Large intestine (tissue), 3 donors: ENCODE measurements at regions not wholly inside any gene's neighbourhood (a gene's known extent, or its start where the extent isn't known, plus 50 kb on each side); places are given as distances from the start of the nearest gene placed in this dataset.

Experiments
- DNase-seq, 2 donors: peaks; one replicate each; pipeline versions ENCODE4 v3.0.0 to v3.0.0-alpha.2; 2013
- H3K27ac ChIP-seq: one replicate; pipeline ENCODE4 v1.5.1; 2013; ENCODE audit warnings: low read length
- H3K27me3 ChIP-seq: 2 replicates; pipeline ENCODE4 v1.6.1; 2013; ENCODE audit warnings: low read length; ENCODE audit not compliant: control insufficient read depth, insufficient read depth
- H3K36me3 ChIP-seq: 2 replicates; pipeline ENCODE4 v1.6.1; 2013; ENCODE audit warnings: low read length; ENCODE audit not compliant: control insufficient read depth, insufficient read depth
- H3K4me1 ChIP-seq: one replicate; pipeline ENCODE4 v1.6.1; 2013; ENCODE audit warnings: low read length; ENCODE audit not compliant: control insufficient read depth, insufficient read depth
- H3K4me3 ChIP-seq: one replicate; pipeline ENCODE4 v1.5.1; 2013; ENCODE audit warnings: low read length
- H3K9me3 ChIP-seq: one replicate; pipeline ENCODE4 v1.6.1; 2013; ENCODE audit warnings: mild to moderate bottlenecking, low read depth, low read length, moderate library complexity; ENCODE audit not compliant: control insufficient read depth
- WGBS: methylation state at CpG from one replicate; pipeline ENCODE4 v1.1.5; 2013; ENCODE audit warnings: low lambda C conversion rate; ENCODE audit not compliant: insufficient coverage; 5-methylcytosine and 5-hydroxymethylcytosine counted together

GRCh38 chr18:30512872-30513271 is 529.7 kb downstream of the DSC3 start:
- no peaks in the 10 kb centered on the region for H3K27me3 ChIP-seq
- no peaks in the 10 kb centered on the region for H3K9me3 ChIP-seq
- DNase-seq: no peak
- no peak overlapping the region for H3K4me3 ChIP-seq
- WGBS: no CpG with 5 or more reads among the region's 4 CpGs
- no peaks in the 10 kb centered on the region for H3K36me3 ChIP-seq
- H3K4me1 ChIP-seq: no peaks in the 10 kb centered on the region
- no peak overlapping the region for H3K27ac ChIP-seq

- no peak overlapping the region for H3K4me3 ChIP-seq
- no CpG with 5 or more reads among the region's 2 CpGs for WGBS
- H3K36me3 ChIP-seq: no peaks in the 10 kb centered on the region
- DNase-seq: no peak
- no peaks in the 10 kb centered on the region for H3K9me3 ChIP-seq
- no peak overlapping the region for H3K27ac ChIP-seq
- H3K27me3 ChIP-seq: no peaks in the 10 kb centered on the region
- H3K4me1 ChIP-seq: no peaks in the 10 kb centered on the region
Observed at GRCh38 chr18:30510882-30511281, 531.7 kb downstream of the DSC3 start.

- no peaks in the 10 kb centered on the region for H3K4me1 ChIP-seq
- 93% methylated on average over 2 of the region's 3 CpGs for WGBS
- H3K4me3 ChIP-seq: no peak overlapping the region
- no peaks in the 10 kb centered on the region for H3K9me3 ChIP-seq
- no peaks in the 10 kb centered on the region for H3K36me3 ChIP-seq
- no peaks in the 10 kb centered on the region for H3K27me3 ChIP-seq
- DNase-seq: no peak
- H3K27ac ChIP-seq: no peak overlapping the region
Observed at GRCh38 chr18:30501594-30501993, 540.9 kb downstream of the DSC3 start.

GRCh38 chr18:30500240-30500945 is 542.1 kb downstream of the DSC3 start:
- Histone ChIP-seq H3K9me3 (no peaks in the 10 kb centered on the region), H3K4me1 (no peaks in the 10 kb centered on the region), H3K27me3 (no peaks in the 10 kb centered on the region), H3K4me3 (no peak overlapping the region), H3K36me3 (no peaks in the 10 kb centered on the region), H3K27ac (no peak overlapping the region)
- WGBS: no CpG with 5 or more reads among the region's 4 CpGs
- DNase-seq: no peak

- no peak overlapping the region for H3K4me3 ChIP-seq
- no peaks in the 10 kb centered on the region for H3K36me3 ChIP-seq
- WGBS: 80% methylated on average over 1 of the region's 2 CpGs
- DNase-seq: no peak
- H3K9me3 ChIP-seq: no peaks in the 10 kb centered on the region
- H3K27me3 ChIP-seq: no peaks in the 10 kb centered on the region
- no peaks in the 10 kb centered on the region for H3K4me1 ChIP-seq
- no peak overlapping the region for H3K27ac ChIP-seq
Observed at GRCh38 chr18:30499721-30500120, 542.8 kb downstream of the DSC3 start.

- Histone ChIP-seq H3K4me1 (no peaks in the 10 kb centered on the region), H3K36me3 (no peaks in the 10 kb centered on the region), H3K9me3 (no peaks in the 10 kb centered on the region), H3K27ac (no peak overlapping the region), H3K27me3 (no peaks in the 10 kb centered on the region), H3K4me3 (no peak overlapping the region)
- no peak for DNase-seq
- WGBS: no CpG with 5 or more reads among the region's 4 CpGs
Observed at GRCh38 chr18:30492552-30493129, 549.9 kb downstream of the DSC3 start.

GRCh38 chr18:30491815-30492551 is 550.6 kb downstream of the DSC3 start:
- Histone ChIP-seq H3K9me3 (no peaks in the 10 kb centered on the region), H3K4me1 (no peaks in the 10 kb centered on the region), H3K4me3 (no peak overlapping the region), H3K27ac (no peak overlapping the region), H3K27me3 (no peaks in the 10 kb centered on the region), H3K36me3 (no peaks in the 10 kb centered on the region)
- WGBS: 92% methylated on average over 2 of the region's 3 CpGs
- no peak for DNase-seq

GRCh38 chr18:30489890-30490643 is 552.5 kb downstream of the DSC3 start:
- no peak overlapping the region for H3K4me3 ChIP-seq
- no peaks in the 10 kb centered on the region for H3K36me3 ChIP-seq
- 92% methylated on average over 1 of the region's 2 CpGs for WGBS
- no peaks in the 10 kb centered on the region for H3K27me3 ChIP-seq
- H3K27ac ChIP-seq: no peak overlapping the region
- H3K9me3 ChIP-seq: no peaks in the 10 kb centered on the region
- no peaks in the 10 kb centered on the region for H3K4me1 ChIP-seq
- DNase-seq: no peak

- no peak for DNase-seq
- Histone ChIP-seq H3K4me3 (no peak overlapping the region), H3K9me3 (no peaks in the 10 kb centered on the region), H3K4me1 (no peaks in the 10 kb centered on the region), H3K27ac (no peak overlapping the region), H3K27me3 (no peaks in the 10 kb centered on the region), H3K36me3 (no peaks in the 10 kb centered on the region)
- WGBS: 83% methylated on average over 1 of the region's 2 CpGs
Observed at GRCh38 chr18:30487962-30488361, 554.6 kb downstream of the DSC3 start.

GRCh38 chr18:30486856-30487255 is 555.7 kb downstream of the DSC3 start:
- no CpG with 5 or more reads among the region's 1 CpG for WGBS
- no peaks in the 10 kb centered on the region for H3K4me1 ChIP-seq
- DNase-seq: no peak
- no peak overlapping the region for H3K27ac ChIP-seq
- no peaks in the 10 kb centered on the region for H3K36me3 ChIP-seq
- no peak overlapping the region for H3K4me3 ChIP-seq
- H3K9me3 ChIP-seq: no peaks in the 10 kb centered on the region
- H3K27me3 ChIP-seq: no peaks in the 10 kb centered on the region
